GM12891 (cell line): ENCODE measurements at regions not wholly inside any gene's neighbourhood (a gene's known extent, or its start where the extent isn't known, plus 50 kb on each side); places are given as distances from the start of the nearest gene placed in this dataset.

Experiments used
- PAX5 ChIP-seq: IDR thresholded peaks from 2 replicates; pipeline ENCODE4 v1.6.1; 2011; ENCODE audit warnings: low read length, moderate library complexity, mild to moderate bottlenecking; ENCODE audit not compliant: insufficient read depth, severe bottlenecking
- POLR2A ChIP-seq: IDR thresholded peaks from 2 replicates; pipeline ENCODE4 v1.6.1; 2011; ENCODE audit warnings: low read depth, low read length, control low read depth
- POLR2AphosphoS5 ChIP-seq: IDR thresholded peaks from 2 replicates; pipeline ENCODE4 v1.6.1; 2011; ENCODE audit warnings: low read depth, low read length, control low read depth
- SPI1 ChIP-seq: IDR thresholded peaks from 2 replicates; pipeline ENCODE4 v1.6.1; 2011; ENCODE audit warnings: low read depth, low read length, control low read depth
- TAF1 ChIP-seq: IDR thresholded peaks from 2 replicates; pipeline ENCODE4 v1.6.1; 2011; ENCODE audit warnings: low read depth, low read length, control low read depth

- TF ChIP-seq POLR2AphosphoS5: no peak
- no peak for TF ChIP-seq TAF1
- TF ChIP-seq POLR2A: no peak
- TF ChIP-seq PAX5: no peak
- no peak for TF ChIP-seq SPI1
Measured at GRCh38 chr5:99747342-99747741, 787.8 kb upstream of the FAM174A start.
